Activated naive CD4-positive, alpha-beta T cell treated with anti-CD3 and anti-CD28 coated beads, Interleukin-2, amount 50 U/mL, for 72 hours (primary cell): ENCODE measurements at regions not wholly inside any gene's neighbourhood (a gene's known extent, or its start where the extent isn't known, plus 50 kb on each side); places are given as distances from the start of the nearest gene placed in this dataset.
A peak's percentile ranks its signal among the peaks of the same experiment; 100 is the strongest.

Source experiments
- ATAC-seq, 2 donors: fragments of 150-1000 bp; cut with Tn5 transposase; 2 replicates each; pipeline ENCODE4 v1.10.0; 2021; ENCODE audit warnings: mild to moderate bottlenecking in 2 of 2, moderate library complexity in 2 of 2
- DNase-seq, 2 donors: peaks; one replicate each; pipeline ENCODE4 v3.0.0; 2021 to 2022; ENCODE audit warnings: low spot score in 2 of 2
- H3K27ac Mint-ChIP-seq, 2 donors: one replicate each; pipeline ENCODE4 v1.8.0; 2022; ENCODE audit warnings: mild to moderate bottlenecking in 2 of 2, mixed read lengths in 2 of 2
- H3K36me3 Mint-ChIP-seq, 2 donors: one replicate each; pipeline ENCODE4 v1.8.0; 2022; ENCODE audit warnings: mixed read lengths in 2 of 2
- H3K9me3 Mint-ChIP-seq, 2 donors: one replicate each; pipeline ENCODE4 v1.8.0; 2022; ENCODE audit warnings: mixed read lengths in 2 of 2

DNA sequence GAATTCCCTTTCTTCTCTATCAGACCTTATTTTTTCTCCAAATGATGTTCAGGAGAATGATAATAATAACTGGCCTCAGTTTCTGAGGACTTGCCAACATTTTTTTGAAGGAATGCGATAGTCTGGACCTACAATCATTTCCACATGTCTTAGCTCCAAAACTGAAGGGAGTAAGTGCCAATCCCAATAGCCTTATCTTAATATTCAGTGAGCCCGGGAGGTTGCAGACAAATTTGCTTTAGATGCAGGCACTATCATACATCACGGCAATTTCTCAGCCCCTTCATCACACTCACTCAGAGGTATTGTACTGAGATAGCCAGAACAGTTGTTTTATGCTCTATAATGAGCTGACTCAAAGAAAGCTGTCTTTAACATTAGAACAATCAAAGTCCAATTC is 796.9 kb downstream of the ADGRL2 start:
- no peak overlapping the region for H3K27ac Mint-ChIP-seq
- no peaks in the 10 kb centered on the region for H3K36me3 Mint-ChIP-seq
- ATAC-seq: no peak
- peaks cover 0 to 3% of the 10 kb centered on the region in 2 donors for H3K9me3 Mint-ChIP-seq
- DNase-seq: no peak

GRCh38 chr1:82597141-82597540 is 796.4 kb downstream of the ADGRL2 start:
- DNase-seq (no peak), ATAC-seq (no peak)
- peaks cover 0 to 3% of the 10 kb centered on the region in 2 donors for H3K9me3 Mint-ChIP-seq
- H3K36me3 Mint-ChIP-seq: no peaks in the 10 kb centered on the region
- no peak overlapping the region for H3K27ac Mint-ChIP-seq

- no peak for DNase-seq
- ATAC-seq: no peak
- Mint-ChIP-seq H3K9me3 (peaks cover 0 to 7% of the 10 kb centered on the region in 2 donors), H3K36me3 (no peaks in the 10 kb centered on the region), H3K27ac (no peak overlapping the region)
Measured at GRCh38 chr1:82593561-82593960, 792.8 kb downstream of the ADGRL2 start.

GRCh38 chr1:82589588-82589987 is 788.9 kb downstream of the ADGRL2 start:
- Mint-ChIP-seq H3K36me3 (no peaks in the 10 kb centered on the region), H3K27ac (no peak overlapping the region), H3K9me3 (peaks cover 0 to 7% of the 10 kb centered on the region in 2 donors)
- no peak for DNase-seq
- ATAC-seq: no peak

GRCh38 chr1:82587371-82587770 is 786.6 kb downstream of the ADGRL2 start:
- ATAC-seq (no peak), DNase-seq (no peak)
- no peaks in the 10 kb centered on the region for H3K36me3 Mint-ChIP-seq
- H3K9me3 Mint-ChIP-seq: peaks cover 0 to 7% of the 10 kb centered on the region in 2 donors
- no peak overlapping the region for H3K27ac Mint-ChIP-seq

GRCh38 chr1:82586473-82586872 is 785.7 kb downstream of the ADGRL2 start:
- Mint-ChIP-seq H3K9me3 (peaks cover 0 to 7% of the 10 kb centered on the region in 2 donors), H3K36me3 (no peaks in the 10 kb centered on the region), H3K27ac (no peak overlapping the region)
- DNase-seq: no peak
- ATAC-seq: peak; percentile 46 to 74

- no peak overlapping the region for H3K27ac Mint-ChIP-seq
- no peaks in the 10 kb centered on the region for H3K36me3 Mint-ChIP-seq
- DNase-seq: no peak
- H3K9me3 Mint-ChIP-seq: peaks cover 0 to 6% of the 10 kb centered on the region in 2 donors
- ATAC-seq: no peak
Measured at GRCh38 chr1:82582347-82582746, 781.6 kb downstream of the ADGRL2 start.

DNA sequence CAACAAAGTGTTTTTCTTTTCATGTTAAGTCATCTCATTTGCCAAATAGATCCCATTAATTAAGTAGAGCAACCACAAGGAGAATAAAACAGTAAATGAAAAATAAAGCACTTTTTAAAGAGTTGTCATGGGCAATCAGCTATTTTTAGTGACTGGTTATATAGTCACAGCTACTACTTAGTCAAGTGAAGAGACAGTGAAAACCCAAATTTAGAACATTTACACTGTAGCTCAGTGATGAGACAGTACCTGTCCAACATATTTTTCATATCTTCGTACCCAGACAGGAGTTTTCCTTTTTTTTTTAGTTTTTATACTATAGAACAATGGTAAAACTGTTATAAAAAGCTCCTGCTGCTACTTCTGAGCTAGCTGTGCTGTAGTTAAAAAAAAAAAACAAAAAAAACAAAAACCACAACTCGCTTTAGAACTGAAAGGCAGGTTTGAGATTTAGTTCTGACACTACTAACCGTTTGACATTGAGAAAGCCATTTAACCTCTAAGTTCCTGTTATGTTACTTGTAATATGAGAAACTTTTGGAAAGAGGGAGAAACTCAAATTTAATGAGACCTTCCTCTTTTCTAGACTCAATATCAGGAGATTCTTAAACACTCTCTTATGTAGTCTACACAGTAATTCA is 777.5 kb downstream of the ADGRL2 start:
- Mint-ChIP-seq H3K27ac (no peak overlapping the region), H3K36me3 (no peaks in the 10 kb centered on the region), H3K9me3 (peaks cover 0 to 6% of the 10 kb centered on the region in 2 donors)
- DNase-seq (no peak), ATAC-seq (no peak)

DNA sequence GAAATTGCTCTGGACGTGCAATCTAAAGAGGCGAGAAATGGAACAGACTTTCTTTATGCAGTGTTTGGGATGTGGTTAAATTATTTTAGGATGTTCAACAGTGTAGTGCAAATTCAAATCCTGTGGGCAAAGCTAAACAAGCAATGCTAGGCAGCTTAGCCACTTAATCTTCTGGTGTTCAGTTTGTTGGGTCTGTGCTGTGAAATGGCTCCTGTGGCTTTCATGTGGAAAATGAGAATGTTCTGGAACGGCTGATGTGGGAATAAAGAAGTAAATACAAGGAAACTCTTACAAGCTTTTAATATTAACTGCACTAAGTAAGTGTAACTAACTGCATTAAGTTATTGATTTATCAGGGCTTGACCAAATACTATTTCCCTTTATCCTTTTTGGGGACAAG is 766.6 kb downstream of the ADGRL2 start:
- DNase-seq (no peak), ATAC-seq (no peak)
- no peak overlapping the region for H3K27ac Mint-ChIP-seq
- H3K36me3 Mint-ChIP-seq: no peaks in the 10 kb centered on the region
- H3K9me3 Mint-ChIP-seq: no peaks in the 10 kb centered on the region

- Mint-ChIP-seq H3K9me3 (no peaks in the 10 kb centered on the region), H3K36me3 (no peaks in the 10 kb centered on the region), H3K27ac (no peak overlapping the region)
- DNase-seq: no peak
- no peak for ATAC-seq
Measured at GRCh38 chr1:82565546-82565945, 764.8 kb downstream of the ADGRL2 start.

- no peak for ATAC-seq
- no peak overlapping the region for H3K27ac Mint-ChIP-seq
- no peak for DNase-seq
- no peaks in the 10 kb centered on the region for H3K9me3 Mint-ChIP-seq
- no peaks in the 10 kb centered on the region for H3K36me3 Mint-ChIP-seq
Measured at GRCh38 chr1:82565146-82565545, 764.4 kb downstream of the ADGRL2 start.

- no peak for ATAC-seq
- no peak for DNase-seq
- H3K9me3 Mint-ChIP-seq: no peaks in the 10 kb centered on the region
- H3K27ac Mint-ChIP-seq: no peak overlapping the region
- no peaks in the 10 kb centered on the region for H3K36me3 Mint-ChIP-seq
Measured at GRCh38 chr1:82564333-82564732, 763.6 kb downstream of the ADGRL2 start.

GRCh38 chr1:82562448-82562847 is 761.7 kb downstream of the ADGRL2 start:
- ATAC-seq: no peak

GRCh38 chr1:82560566-82560965 is 759.8 kb downstream of the ADGRL2 start:
- Mint-ChIP-seq H3K36me3 (no peaks in the 10 kb centered on the region), H3K9me3 (peaks cover 0 to 4% of the 10 kb centered on the region in 2 donors), H3K27ac (no peak overlapping the region)
- no peak for ATAC-seq
- no peak for DNase-seq

More at GRCh38 chr1:82562448-82562847, 761.7 kb downstream of the ADGRL2 start:
- no peak for DNase-seq
- Mint-ChIP-seq H3K36me3 (no peaks in the 10 kb centered on the region), H3K27ac (no peak overlapping the region), H3K9me3 (peaks cover 0 to 4% of the 10 kb centered on the region in 2 donors)

- DNase-seq (no peak), ATAC-seq (no peak)
- peaks cover 3 to 4% of the 10 kb centered on the region in 2 donors for H3K9me3 Mint-ChIP-seq
- H3K27ac Mint-ChIP-seq: no peak overlapping the region
- no peaks in the 10 kb centered on the region for H3K36me3 Mint-ChIP-seq
Measured at GRCh38 chr1:82555501-82555900, 754.8 kb downstream of the ADGRL2 start.

DNA sequence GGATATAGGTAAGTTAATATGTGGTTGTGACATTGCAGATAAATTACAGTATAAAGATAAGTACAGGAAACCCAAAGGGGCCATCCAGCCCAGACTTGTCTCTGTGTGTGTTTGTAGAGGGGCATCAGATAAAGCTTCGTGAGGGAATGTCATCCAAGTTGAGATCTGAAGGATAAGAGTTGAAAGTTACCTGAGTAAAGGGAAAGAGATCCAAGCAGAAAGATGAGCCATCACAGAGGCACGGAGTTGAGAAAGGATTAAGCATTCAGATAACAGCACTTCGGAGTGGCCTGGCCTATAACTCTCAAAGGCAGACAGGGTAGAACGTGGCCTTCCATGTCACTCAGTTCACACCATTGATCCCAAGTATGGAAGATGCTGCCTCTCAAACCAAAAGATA is 749.1 kb downstream of the ADGRL2 start:
- no peaks in the 10 kb centered on the region for H3K36me3 Mint-ChIP-seq
- H3K9me3 Mint-ChIP-seq: peaks cover 0 to 10% of the 10 kb centered on the region in 2 donors
- H3K27ac Mint-ChIP-seq: no peak overlapping the region
- ATAC-seq (no peak), DNase-seq (no peak)

- Mint-ChIP-seq H3K9me3 (peaks cover 5 to 11% of the 10 kb centered on the region in 2 donors), H3K27ac (no peak overlapping the region), H3K36me3 (no peaks in the 10 kb centered on the region)
- ATAC-seq (no peak), DNase-seq (no peak)
Measured at GRCh38 chr1:82542766-82543165, 742.0 kb downstream of the ADGRL2 start.

GRCh38 chr1:82542141-82542540 is 741.4 kb downstream of the ADGRL2 start:
- H3K27ac Mint-ChIP-seq: no peak overlapping the region
- DNase-seq (no peak), ATAC-seq (no peak)
- peaks cover 5 to 11% of the 10 kb centered on the region in 2 donors for H3K9me3 Mint-ChIP-seq
- H3K36me3 Mint-ChIP-seq: no peaks in the 10 kb centered on the region
